Calu3 (cell line): ENCODE measurements at regions not wholly inside any gene's neighbourhood (a gene's known extent, or its start where the extent isn't known, plus 50 kb on each side); places are given as distances from the start of the nearest gene placed in this dataset.

ENCODE experiments used
- BruUV-seq: library from RNA; stranded (reverse); fragments of 400-500 nt; replicated peaks from 2 replicates; lab custom pipeline; 2021; lab: Mats Ljungman, UMichigan
- CTCF ChIA-PET: fragments of 300-600 bp; sonication (Branson Sonifier 250); formaldehyde crosslinking; loops from one replicate; lab custom pipeline; 2022; ENCODE audit warnings: antibody characterized with exemption; lab: Charles Lee
- DNase-seq: peaks from one replicate; pipeline ENCODE4 v3.0.0; 2022
- H3K27ac Mint-ChIP-seq: one replicate; pipeline ENCODE4 v1.8.0; 2022; ENCODE audit warnings: mixed read lengths; ENCODE audit not compliant: unreplicated experiment
- H3K27me3 Mint-ChIP-seq: one replicate; pipeline ENCODE4 v1.8.0; 2022; ENCODE audit warnings: mixed read lengths; ENCODE audit not compliant: unreplicated experiment
- H3K36me3 Mint-ChIP-seq: one replicate; pipeline ENCODE4 v1.8.0; 2022; ENCODE audit warnings: mild to moderate bottlenecking, moderate library complexity, mixed read lengths; ENCODE audit not compliant: insufficient read depth, unreplicated experiment
- H3K4me1 Mint-ChIP-seq: one replicate; pipeline ENCODE4 v1.8.0; 2022; ENCODE audit warnings: mild to moderate bottlenecking, low read depth, mixed read lengths; ENCODE audit not compliant: unreplicated experiment
- H3K4me3 Mint-ChIP-seq: one replicate; pipeline ENCODE4 v1.8.0; 2022; ENCODE audit warnings: mild to moderate bottlenecking, low read depth, moderate library complexity, mixed read lengths; ENCODE audit not compliant: unreplicated experiment
- H3K9me3 Mint-ChIP-seq: one replicate; pipeline ENCODE4 v1.8.0; 2022; ENCODE audit warnings: low read depth, mixed read lengths; ENCODE audit not compliant: unreplicated experiment
- CTCF ChIP-seq: fragments of 200-600 bp; IDR thresholded peaks from one replicate; pipeline ENCODE4 v1.8.0; 2022; ENCODE audit warnings: antibody characterized with exemption; ENCODE audit not compliant: unreplicated experiment
- intact Hi-C: fragments of 100-400 bp; cut with micrococcal nuclease; formaldehyde crosslinking; loops from one replicate; pipeline ENCODE4 v1.10.0; 2022; ENCODE audit not compliant: unreplicated experiment

DNA sequence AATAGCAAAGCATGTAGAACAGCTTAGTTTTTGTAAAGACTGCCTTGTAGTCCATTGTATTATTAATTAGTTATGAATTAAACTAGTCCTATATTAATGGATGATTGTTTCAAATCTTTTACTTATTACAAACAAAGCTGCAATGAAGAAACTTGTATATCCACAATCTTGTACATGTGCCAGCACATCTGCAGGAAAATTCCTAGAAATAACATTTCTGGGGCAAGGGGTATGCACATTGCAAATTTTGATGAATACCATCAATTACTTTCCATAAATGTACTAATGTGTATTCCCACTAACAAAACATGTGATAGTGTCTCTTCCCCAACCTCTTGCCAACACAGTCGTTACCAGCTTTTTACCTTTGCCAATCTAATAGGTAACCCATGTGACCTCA is 73.6 kb upstream of the AKAP12 start:
- intact Hi-C loops: no loop called here
- no peaks in the 10 kb centered on the region for H3K36me3 Mint-ChIP-seq
- no TSS peak for BruUV-seq
- H3K4me1 Mint-ChIP-seq: no peaks in the 10 kb centered on the region
- H3K27me3 Mint-ChIP-seq: no peaks in the 10 kb centered on the region
- no peaks in the 10 kb centered on the region for H3K9me3 Mint-ChIP-seq
- no peak for TF ChIP-seq CTCF
- no peak overlapping the region for H3K4me3 Mint-ChIP-seq
- no peak overlapping the region for H3K27ac Mint-ChIP-seq
- CTCF ChIA-PET: interaction anchor here (0.7 kb wide), 1 partner anchor 1202 kb away, joined by 6 read pairs; the partner anchor contains the start of gene ULBP1
- no peak for DNase-seq

GRCh38 chr6:151167034-151167433 is 72.7 kb upstream of the AKAP12 start:
- TF ChIP-seq CTCF: no peak
- no peaks in the 10 kb centered on the region for H3K9me3 Mint-ChIP-seq

GRCh38 chr6:151170622-151171246 is 69.0 kb upstream of the AKAP12 start:
- intact Hi-C loops: no loop called here
- TF ChIP-seq CTCF: no peak
- H3K36me3 Mint-ChIP-seq: no peaks in the 10 kb centered on the region

More at GRCh38 chr6:151167034-151167433, 72.7 kb upstream of the AKAP12 start:
- Mint-ChIP-seq H3K36me3 (no peaks in the 10 kb centered on the region), H3K4me3 (no peak overlapping the region), H3K27me3 (no peaks in the 10 kb centered on the region), H3K4me1 (no peaks in the 10 kb centered on the region), H3K27ac (no peak overlapping the region)
- CTCF ChIA-PET: no interaction called here
- BruUV-seq: no TSS peak
- intact Hi-C loops: no loop called here
- no peak for DNase-seq

GRCh38 chr6:151172751-151173150 is 67.0 kb upstream of the AKAP12 start:
- no peak for TF ChIP-seq CTCF

More at GRCh38 chr6:151170622-151171246, 69.0 kb upstream of the AKAP12 start:
- DNase-seq: no peak
- no peaks in the 10 kb centered on the region for H3K4me1 Mint-ChIP-seq
- no peaks in the 10 kb centered on the region for H3K27me3 Mint-ChIP-seq
- no TSS peak for BruUV-seq
- CTCF ChIA-PET: no interaction called here
- H3K9me3 Mint-ChIP-seq: no peaks in the 10 kb centered on the region
- no peak overlapping the region for H3K27ac Mint-ChIP-seq
- H3K4me3 Mint-ChIP-seq: no peak overlapping the region

More at GRCh38 chr6:151172751-151173150, 67.0 kb upstream of the AKAP12 start:
- Mint-ChIP-seq H3K4me3 (no peak overlapping the region), H3K27me3 (no peaks in the 10 kb centered on the region), H3K27ac (no peak overlapping the region), H3K36me3 (no peaks in the 10 kb centered on the region), H3K4me1 (no peaks in the 10 kb centered on the region), H3K9me3 (no peaks in the 10 kb centered on the region)
- CTCF ChIA-PET: no interaction called here
- intact Hi-C loops: no loop called here
- no TSS peak for BruUV-seq
- DNase-seq: no peak
